ENCODE measurements at regions not wholly inside any gene's neighbourhood (a gene's known extent, or its start where the extent isn't known, plus 50 kb on each side); places are given as distances from the start of the nearest gene placed in this dataset.
"Not testable (repeated sequence)": the region's sequence is repeated elsewhere in the genome, so short reads cannot be mapped to it uniquely, and the experiment has no call there.

DNA sequence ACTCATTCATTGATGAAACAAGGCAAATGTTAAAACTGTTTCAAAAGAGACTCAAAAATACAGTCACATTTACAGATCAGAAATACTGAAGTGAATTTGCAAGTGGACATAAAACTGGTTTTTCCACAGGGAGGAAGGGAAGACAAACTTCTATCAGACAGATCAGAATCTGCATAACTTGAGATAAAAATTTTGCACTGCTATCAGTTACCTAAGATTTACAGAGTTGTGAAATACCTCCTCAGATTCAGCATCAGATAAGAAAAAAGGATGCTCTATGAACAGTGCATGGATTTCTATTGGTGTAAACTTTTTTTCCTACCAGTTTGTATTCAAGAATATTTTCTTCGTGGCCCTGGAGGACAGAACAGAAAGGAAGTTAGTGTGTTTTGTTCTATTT is 575.4 kb downstream of the RWDD3 start:
- DNase-seq = no peak

DNA sequence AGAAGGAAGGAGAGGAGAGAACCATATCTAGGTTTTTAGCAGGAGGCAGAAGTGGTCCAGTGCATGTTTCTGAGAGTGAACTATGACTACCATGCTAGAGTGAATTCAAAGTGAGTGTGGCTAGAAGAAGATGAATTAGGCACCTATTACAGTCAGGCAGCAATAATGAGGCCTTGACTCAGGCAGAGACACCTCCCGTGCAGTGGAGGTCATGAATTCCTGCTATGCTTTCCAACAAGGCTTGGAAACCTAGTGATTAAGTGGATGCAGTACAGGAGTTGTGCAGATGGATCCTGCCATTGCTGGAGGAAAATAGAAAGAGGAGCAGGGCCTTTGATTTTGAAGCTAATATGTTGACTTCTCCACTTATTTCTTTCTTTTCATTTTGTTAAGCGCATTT is 581.5 kb downstream of the RWDD3 start:
- DNase-seq = no peak

DNA sequence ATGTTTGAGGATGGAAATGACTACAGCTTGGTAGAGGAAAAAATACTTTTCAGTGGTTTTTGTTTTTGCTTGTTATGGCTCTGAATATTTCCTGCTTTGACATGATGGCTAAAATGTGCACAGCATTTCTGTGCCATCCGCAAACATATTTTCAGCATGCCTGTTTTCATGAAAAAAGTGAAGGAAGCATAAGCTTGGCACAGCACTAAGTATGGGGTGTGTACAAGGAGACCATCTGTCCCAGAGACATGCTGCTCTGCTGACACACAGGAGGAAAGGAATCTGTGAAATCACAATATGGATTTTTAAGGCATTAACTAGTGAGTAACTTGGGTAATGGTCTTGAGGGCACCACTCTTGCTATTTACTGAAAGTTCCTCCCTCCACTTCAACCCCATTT is 595.5 kb downstream of the RWDD3 start:
- DNase-seq = no peak

DNA sequence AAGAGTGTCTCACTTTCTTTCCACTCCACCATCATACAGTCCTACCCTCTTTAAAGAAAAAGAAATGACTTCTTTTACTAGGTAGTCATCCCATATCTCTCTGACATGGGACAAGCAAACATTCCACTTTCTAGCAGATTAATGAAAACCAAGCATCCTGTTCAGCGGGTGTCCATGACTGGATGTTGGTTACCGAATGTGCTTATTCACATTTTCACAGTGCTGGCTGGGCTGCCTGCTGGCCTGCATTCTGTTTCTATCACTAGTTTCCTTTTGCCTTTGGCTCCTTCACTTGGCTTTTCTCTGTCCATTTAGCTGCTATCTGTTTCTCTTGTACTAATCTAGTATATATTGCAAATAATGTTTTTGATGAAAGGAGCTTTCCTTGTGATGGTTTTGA is 598.4 kb downstream of the RWDD3 start:
- no peak for DNase-seq

DNA sequence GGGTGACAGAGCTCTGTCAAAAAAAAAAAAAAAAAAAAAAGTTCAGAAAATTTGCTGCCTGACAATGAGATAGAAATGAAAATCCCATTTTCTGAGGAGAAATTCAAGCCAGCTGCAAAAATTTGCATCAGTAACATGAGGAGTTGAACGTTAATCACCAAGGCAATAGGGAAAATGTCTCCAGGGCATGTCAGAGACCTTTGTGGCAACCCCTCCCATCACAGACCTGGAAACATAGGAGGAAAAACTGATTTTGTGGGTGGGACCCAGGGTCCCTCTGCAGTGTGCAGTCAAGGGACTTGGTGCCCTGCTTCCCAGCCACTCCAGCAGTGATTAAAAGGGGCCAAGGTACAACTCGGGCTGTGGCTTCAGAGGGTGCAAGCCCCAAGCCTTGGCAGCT is 615.4 kb downstream of the RWDD3 start:
- DNase-seq = no peak

DNA sequence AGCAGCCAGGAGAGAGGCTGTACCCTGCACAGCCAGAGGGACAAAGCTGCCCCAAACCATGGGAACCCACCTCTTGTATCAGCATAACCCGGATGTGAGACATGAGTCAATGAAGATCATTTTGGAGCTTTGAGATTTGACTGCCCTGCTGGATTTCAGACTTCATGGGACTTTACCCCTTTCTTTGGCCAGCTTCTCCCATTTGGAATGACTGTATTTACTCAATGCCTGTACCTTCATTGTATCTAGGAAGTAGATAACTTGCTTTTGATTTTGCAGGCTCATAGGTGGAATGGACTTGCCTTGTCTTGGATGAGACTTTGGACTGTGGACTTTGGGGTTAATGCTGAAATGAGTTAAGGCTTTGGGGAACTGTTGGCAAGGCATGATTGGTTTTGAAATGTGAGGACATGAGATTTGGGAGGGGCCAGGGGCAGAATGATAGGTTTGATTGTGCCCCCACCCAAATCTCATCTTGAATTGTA is 616.2 kb downstream of the RWDD3 start:
- no peak for DNase-seq

DNA sequence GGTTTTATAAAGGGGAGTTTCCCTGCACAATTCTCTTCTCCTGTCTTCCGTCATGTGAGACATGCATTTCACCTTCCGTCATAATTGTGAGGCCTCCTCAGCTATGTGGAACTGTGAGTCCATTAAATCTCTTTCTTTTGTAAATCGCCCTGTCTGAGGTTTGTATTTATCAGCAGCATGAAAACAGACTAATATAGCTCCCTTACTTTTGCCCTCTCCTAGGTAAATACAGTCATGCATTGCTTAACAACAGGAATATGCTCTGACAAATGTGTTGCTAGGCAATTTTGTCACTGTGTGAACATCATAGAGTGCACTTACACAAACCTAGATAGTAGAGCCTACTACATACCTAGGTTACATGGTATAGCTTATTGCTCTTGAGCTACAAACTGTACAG is 616.8 kb downstream of the RWDD3 start:
- no peak for DNase-seq

DNA sequence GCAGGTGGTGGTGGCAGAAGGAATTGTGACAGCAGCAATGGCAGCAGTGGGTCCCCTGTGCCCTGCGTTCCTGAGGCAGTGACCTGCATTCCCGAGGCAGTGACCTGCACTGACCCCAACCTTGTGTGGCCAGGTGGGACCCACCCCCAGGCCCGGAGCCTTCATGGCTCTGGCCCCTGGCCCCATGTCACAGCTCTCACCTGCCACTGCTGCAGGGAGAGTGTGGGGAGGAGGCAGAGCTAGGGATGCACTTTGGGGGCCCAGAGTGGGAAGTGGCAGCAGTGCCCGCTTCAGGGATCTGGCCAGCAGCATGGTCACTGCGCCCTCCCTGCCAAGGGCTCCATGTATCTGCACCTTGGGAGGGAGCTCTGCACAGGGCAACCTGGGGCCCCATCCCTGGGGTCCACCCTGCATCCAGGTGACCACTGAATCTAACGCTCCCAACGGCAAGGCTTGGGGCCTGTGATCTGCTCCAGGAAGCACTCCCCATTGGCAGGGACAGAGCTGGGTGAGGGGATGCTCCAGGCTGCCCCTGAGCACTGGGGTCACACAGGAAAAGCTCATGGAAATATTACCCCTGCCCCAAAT is 618.6 kb downstream of the RWDD3 start:
- DNase-seq = no peak

DNA sequence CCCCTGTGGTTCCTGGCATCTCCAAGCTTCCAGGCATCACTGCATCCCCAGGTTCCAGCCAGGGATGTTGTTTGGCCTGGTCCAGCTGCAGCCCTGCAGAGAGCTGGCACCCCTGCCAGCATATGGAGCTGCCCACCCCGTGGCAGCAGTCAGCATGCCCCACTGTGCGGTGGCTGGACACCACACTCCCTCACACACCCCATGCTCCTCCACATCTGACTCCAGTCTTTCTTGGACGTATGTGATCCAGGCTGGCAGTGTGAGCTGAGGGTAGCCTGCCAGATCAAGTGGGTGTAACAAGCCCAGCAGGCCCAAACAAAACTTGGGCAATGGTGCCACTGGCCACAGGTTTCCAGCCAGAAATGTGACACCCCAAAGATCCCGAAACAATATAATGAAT is 620.4 kb downstream of the RWDD3 start:
- no peak for DNase-seq

DNA sequence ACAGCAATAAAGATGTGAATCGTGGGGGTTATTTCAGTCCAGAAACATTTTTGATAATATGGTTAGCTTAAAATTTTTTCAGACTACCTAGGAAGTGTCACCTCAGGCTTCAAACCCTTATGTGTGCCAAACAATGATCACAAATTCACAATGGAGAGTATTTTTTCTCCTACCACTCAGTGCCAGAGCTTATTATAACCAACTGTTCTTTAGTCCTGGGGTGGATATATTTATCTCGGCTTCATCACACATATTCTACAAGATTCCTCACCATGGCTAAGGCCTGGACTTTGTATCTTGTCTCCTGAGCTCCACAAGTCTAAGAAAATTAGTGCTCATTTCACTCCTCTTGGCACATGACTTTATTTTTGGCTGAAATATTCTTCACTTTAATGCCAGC is 629.1 kb downstream of the RWDD3 start:
- DNase-seq = no peak

DNA sequence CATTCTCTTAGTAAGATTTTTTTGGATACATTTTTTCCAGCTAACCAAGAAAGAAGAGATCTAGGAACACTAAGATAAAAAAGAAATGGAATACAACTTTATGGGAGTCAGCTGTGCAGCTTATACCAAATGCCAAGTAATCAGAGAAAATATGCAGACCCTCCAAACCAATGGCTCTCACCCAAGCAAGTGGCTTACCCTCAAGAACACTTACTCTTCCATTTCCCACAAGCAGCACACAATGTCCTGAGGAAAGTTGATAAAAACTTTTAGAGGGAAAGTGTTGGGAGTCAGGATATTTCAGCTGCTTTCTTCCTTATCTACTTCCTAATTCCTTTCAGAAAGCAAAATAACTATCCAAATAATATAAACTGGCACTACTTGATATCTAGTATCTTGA is 631.8 kb downstream of the RWDD3 start:
- DNase-seq = no peak

DNA sequence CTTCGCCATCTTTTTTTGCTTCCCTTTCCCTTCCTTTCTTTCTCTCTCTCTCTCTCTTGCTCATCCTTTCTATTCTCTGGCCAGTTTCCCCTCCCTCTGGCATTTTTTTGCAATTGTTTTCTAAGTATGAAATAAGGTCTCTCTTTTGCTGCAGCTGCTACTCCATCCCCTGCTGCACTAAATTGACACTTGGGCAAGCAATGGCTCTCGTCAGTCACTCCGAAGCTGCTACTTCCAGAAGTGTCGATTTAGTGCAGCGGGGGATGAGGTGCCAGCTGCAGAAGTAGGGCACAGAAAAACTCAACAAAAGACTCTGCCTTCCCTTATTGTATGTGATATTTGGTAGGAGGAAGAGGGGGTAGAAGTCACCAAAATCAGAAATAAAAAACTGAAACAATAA is 642.3 kb downstream of the RWDD3 start:
- DNase-seq = no peak

DNA sequence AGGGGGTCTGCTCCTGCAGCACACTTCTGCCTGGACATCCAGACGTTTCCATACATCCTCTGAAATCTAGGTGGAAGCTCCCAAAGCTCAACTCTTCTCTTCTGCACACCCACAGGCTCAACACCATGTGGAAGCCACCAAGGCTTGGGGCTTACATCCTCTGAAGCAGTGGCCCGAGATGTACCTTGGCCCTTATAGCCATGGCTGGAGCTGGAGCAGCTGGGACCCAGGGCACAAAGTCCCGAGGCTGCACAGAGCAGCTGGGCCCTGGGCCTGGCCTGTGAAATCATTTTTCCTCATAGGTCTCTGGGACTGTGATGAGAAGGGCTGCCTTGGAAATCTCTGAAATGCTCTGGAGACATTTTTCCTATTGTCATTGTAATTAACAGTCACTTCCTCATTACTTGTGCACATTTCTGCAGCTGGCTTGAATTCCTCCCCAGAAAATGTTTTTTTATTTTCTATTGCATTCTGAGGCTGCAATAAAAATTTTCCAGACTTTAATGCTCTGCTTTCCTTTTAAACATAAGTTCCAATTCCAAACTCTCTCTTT is 645.6 kb downstream of the RWDD3 start:
- no peak for DNase-seq

DNA sequence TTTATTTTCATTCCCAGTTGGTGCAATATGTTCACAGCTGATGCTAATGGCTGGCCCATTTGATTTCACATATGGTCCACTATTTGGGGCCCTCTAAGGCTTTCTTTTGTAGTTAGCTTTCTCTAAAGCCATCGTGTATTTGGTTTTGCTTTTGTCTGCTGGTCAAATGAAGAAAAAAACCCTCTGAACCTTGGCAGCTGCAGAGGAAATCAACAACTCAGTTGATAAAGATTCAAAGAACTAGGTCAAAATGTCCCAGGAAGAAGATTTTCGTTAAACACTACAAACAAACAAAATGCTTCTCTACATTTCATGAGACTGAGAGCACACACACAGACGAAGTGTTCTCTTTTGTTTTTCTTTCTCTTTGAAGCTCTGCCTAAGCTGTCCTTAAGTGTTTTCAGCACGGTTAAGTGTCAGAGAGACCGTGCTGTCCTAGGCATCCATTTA is 655.0 kb downstream of the RWDD3 start:
- DNase-seq = no peak

DNA sequence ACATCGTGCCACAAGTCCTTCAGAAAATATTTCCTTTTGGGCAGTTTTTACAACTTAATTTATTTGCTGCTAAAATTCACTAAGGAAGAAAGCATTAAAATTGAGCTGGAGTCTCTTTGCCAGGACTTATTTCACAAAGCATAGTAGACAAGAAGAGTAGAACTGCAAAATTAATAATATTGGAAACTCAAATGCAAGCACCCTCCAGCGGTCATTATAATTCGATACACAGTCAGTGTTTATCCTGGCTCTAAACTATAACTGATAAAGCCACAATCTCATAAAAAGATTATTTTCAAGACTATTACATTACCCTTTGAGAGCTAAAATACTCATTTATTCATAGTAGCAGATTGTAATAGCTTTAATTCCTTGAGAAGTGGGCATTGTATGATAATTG is 655.4 kb downstream of the RWDD3 start:
- no peak for DNase-seq

DNA sequence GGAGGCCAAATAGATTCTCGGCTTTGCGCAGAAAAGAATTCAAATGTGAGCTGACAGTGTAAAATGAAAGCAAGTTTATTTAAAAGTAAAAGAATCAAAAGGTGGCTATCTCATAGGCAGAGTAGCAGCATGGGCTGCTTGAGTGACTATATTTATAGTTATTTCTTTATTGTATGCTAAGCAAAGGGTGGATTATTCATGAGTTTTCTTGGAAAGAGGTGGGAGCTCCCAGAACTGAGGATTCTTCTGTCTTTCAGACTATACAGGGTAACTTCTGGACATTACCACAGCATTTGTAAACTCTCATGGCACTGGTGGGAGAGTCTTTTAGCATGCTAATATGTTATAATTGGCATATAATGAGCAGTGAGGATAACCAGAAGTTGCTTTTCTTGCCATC is 659.9 kb downstream of the RWDD3 start:
- DNase-seq = no peak

DNA sequence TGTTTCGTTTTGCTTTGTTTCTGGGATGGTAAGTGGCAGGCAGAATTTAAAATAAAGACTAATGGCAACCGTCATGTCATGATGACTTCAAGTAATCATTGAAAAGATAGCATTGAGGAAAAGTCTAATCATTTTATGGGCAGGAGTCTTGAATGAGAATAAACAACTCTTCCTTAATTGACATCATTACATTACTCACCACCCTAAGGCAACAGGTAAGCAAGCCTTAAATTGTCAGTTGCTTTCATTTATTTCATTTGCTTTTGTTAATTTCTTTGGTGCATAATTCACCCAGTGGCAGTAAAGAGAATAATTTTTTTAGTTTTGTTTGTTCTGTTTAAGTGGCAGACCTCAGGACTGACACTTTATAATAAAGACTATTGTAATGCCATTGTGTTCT is 669.0 kb downstream of the RWDD3 start:
- no peak for DNase-seq

DNA sequence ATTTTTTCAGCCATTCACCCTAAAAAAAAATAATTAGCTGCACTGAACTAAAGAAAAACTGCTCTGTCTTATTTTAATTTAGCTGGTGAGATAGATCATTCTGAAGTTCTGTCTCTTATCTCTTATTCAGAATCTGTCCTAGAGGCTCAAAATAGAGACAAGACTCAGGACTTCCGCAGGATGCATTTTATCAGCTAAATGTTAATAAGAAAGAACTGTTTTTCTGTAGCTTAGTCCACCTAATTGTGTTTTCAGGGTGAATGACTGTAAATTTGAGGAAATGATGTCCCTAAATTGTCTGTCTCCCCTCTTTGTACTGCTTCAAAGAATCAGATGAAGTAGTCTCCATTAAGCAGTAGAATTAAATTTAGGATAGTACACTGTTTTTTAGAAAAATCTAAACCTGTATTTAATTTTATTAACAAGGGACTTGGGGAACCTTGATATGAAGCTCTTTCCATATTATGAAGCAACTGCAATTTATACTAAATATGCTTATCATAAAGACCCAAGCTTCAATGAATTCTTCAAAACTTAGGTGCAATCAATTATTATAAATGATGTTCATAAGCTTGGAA is 671.9 kb downstream of the RWDD3 start:
- no peak for DNase-seq

DNA sequence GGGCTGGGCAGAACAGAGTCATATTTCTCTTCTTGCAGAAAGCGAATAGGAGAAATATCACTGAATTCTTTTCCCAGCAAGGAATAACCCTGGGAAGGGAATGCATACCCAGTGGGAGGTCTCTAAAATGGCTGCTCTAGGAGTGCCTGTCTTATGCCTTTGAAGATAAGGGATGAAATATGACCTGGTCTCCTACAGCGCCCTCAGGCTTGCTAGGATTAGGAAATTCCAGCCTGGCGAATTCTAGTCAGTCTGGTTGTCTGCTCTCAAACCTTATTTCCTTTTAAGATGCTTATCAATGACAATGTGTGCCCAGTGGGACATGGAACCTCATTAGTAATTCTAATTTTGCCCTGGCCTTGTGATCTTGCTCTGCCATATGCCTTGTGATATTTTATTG is 677.7 kb downstream of the RWDD3 start:
- DNase-seq = not testable (repeated sequence)

DNA sequence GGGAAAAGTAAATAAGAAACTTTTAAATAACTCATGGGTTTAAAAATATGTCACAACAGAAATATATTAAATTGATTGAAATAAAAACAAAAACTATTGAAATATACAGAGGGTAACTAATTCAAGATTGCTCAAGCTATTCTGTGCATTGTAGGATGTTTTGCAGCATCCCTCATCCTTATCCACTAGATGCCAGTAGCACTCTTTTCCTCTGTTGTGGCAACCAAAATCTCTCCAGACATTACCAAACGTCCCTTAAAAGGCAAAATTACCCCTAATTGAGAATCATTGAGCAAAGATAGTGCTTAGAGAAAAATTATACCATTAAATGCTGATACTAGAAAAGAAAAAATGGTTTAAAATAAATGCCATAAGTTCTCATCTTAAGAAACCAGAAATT is 682.6 kb downstream of the RWDD3 start:
- no peak for DNase-seq

DNA sequence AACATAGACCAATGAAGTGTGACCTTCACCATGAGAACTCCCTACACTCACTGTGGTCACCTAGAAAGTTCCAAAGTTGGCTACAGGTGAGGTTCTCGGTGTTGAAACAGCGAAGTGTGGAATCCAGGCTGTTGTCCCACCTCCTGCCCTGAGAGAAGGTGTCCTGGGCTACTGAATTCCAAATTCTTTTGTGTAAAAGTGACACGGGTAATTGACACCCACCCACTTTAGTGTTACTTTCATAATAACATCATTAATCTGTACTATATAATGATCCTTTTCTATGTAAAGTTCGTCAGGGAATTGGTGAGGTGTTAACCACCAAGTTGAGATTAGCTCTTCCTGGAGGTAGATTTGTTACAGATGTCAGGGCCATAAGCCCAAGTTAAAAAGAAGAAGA is 690.7 kb downstream of the RWDD3 start:
- no peak for DNase-seq

DNA sequence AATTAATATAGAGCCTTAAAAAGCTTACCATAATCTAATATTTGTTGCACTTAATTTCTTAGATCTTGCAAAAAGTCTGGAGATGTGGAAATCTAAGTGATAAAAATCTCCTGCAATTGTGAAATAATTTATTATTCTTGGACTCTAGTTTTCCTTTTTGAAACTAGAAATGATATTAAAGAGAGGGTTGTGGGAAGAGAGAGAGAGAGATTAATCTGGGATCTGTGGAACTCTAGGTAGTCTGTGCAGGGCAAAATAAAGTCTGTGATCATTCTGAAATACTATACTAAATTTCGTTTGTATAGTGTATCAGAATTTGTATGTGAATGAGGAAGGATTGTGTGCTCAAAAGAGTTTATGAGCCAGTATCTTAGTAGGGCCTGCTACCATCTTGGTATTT is 692.3 kb downstream of the RWDD3 start:
- no peak for DNase-seq

DNA sequence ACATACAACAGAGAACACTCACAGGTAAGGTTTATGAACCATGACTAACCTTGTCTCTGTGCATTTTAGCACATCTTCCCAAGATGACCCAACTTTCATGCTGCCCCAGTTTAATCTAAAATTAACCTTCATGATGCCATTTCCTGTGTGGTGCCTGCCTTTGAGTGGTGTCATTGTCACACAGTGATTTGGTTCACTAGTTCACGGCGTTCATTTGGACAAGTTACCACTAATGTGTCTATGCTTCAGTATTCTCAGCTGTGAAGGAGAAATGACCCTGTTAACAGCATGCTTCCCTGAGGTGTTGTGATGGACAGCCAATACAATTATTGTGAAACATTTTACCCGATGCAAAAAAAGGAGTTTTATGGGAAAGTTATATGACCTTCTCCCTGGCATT is 693.1 kb downstream of the RWDD3 start:
- DNase-seq = no peak

DNA sequence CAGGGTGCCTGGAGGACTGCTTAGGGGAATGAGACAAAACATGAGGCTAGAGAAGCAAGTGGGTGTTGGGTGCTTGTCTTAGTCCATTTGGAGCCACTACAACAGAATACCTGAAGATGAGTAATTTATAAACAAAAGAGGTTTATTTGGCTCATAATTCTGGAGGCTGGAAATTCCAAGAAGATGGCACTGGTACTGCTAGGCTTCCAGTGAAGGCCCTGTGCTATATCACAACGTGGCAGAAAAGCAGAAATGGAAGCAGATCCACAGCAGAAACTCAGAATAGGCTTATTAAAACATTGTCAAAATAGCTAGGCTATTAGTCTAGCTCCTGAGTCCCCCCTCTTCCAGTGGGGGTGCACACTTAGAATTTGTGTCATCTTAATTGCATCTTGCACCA is 701.7 kb downstream of the RWDD3 start:
- no peak for DNase-seq

All from NCI-H1092 (cell line).